LNCaP clone FGC (cell line): ENCODE measurements at regions not wholly inside any gene's neighbourhood (a gene's known extent, or its start where the extent isn't known, plus 50 kb on each side); places are given as distances from the start of the nearest gene placed in this dataset.

Experiments
- DNase-seq: peaks from one replicate; pipeline ENCODE4 v3.0.0-alpha.2; 2011; ENCODE audit warnings: low read depth
- H3K4me3 ChIP-seq: 2 replicates; pipeline ENCODE4 v1.5.1; 2011; ENCODE audit warnings: mild to moderate bottlenecking, low read depth, low read length, control low read depth
- CTCF ChIP-seq: IDR thresholded peaks from 2 replicates; pipeline ENCODE4 v1.5.1; 2012; ENCODE audit warnings: mild to moderate bottlenecking; ENCODE audit not compliant: control insufficient read depth, insufficient read depth; ENCODE audit errors: extremely low read depth

DNA sequence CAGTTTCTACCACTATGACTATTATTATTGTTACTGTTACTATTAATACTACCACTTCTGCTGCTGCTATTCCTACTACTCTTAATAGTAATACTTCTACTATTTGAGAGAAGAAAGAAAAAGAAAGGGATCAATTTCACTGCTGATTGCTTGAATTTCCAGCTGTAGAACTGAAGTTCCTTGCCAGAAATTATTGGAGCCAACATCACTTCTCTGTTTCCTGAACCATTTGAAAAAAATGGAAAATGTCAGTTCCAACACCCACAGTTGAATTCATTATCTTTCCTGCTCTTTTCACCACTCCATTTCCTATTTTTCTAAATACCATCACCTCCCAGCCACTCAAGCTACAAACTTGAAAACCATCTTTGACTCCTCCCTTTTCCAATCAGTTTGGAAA is 54.1 kb upstream of the PIK3C2G start:
- no peak for TF ChIP-seq CTCF
- H3K4me3 ChIP-seq = no peak overlapping the region
- no peak for DNase-seq

- no peak for TF ChIP-seq CTCF
- H3K4me3 ChIP-seq = no peak overlapping the region
- DNase-seq = no peak
Measured at GRCh38 chr12:18206198-18206597, 55.1 kb upstream of the PIK3C2G start.

- DNase-seq = no peak
- H3K4me3 ChIP-seq = no peak overlapping the region
- no peak for TF ChIP-seq CTCF
Measured at GRCh38 chr12:18204053-18204452, 57.3 kb upstream of the PIK3C2G start.

- no peak for TF ChIP-seq CTCF
- no peak for DNase-seq
Measured at GRCh38 chr12:18192119-18192518, 69.2 kb upstream of the PIK3C2G start.

GRCh38 chr12:18183141-18183540 is 78.2 kb upstream of the PIK3C2G start:
- DNase-seq = no peak
- TF ChIP-seq CTCF = no peak
- no peak overlapping the region for H3K4me3 ChIP-seq

More at GRCh38 chr12:18192119-18192518, 69.2 kb upstream of the PIK3C2G start:
- H3K4me3 ChIP-seq = no peak overlapping the region

DNA sequence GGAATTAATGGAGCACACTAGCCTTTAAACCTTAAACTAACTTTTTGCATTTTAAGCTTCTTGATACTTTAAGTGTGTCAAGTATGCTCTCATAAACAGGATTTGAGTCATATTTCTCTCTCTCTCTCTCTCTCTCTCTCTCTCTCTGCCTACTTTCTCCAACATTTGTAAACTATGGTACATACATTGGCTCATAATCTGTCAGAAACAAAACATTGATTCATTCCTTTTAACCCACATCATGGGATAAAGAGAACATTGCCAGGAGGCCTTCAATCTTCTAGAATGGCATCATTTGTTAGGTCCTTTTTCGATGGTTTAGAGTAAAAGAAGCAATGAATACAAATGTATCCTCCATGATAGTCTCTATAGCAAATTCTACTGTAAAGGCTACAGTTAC is 81.6 kb upstream of the RERGL start:
- no peak overlapping the region for H3K4me3 ChIP-seq
- DNase-seq = no peak
- TF ChIP-seq CTCF = no peak

DNA sequence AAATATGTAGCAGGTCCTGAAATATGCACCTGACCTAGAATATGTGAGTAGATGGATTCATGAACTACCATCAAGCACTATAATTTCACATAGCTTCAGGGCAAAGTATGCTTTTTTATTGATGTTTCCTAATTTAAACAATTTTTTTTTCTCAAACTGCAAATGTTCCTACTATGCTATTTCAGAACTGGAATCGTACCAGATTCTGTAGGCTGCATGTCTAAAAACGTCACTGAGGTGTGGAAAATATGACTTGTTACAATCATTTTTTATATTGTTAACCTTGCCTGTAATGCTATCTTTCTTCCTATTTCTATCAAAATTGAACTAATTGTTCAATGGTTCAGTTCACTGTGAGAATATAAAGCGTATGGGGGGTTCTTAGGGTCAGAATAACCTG is 78.0 kb upstream of the RERGL start:
- no peak overlapping the region for H3K4me3 ChIP-seq
- TF ChIP-seq CTCF = no peak
- no peak for DNase-seq
